Fibroblast of pulmonary artery (primary cell): ENCODE measurements at regions not wholly inside any gene's neighbourhood (a gene's known extent, or its start where the extent isn't known, plus 50 kb on each side); places are given as distances from the start of the nearest gene placed in this dataset.
"Not testable (repeated sequence)": the region's sequence is repeated elsewhere in the genome, so short reads cannot be mapped to it uniquely, and the experiment has no call there.

Experiments used
- DNase-seq: peaks from one replicate; pipeline ENCODE4 v3.0.0-alpha.2; 2010; ENCODE audit warnings: low read depth
- H3K4me3 ChIP-seq: replicated peaks from 2 replicates; pipeline ENCODE4 v1.5.1; 2011; ENCODE audit warnings: low read depth, mild to moderate bottlenecking, control low read depth, low read length, moderate library complexity
- TF ChIP-seq, protein P1 (sequence below): IDR thresholded peaks from 2 replicates; pipeline ENCODE4 v1.5.1; 2011; ENCODE audit warnings: mild to moderate bottlenecking, control low read depth, low read length, inconsistent platforms; ENCODE audit errors: missing control alignments

DNA sequence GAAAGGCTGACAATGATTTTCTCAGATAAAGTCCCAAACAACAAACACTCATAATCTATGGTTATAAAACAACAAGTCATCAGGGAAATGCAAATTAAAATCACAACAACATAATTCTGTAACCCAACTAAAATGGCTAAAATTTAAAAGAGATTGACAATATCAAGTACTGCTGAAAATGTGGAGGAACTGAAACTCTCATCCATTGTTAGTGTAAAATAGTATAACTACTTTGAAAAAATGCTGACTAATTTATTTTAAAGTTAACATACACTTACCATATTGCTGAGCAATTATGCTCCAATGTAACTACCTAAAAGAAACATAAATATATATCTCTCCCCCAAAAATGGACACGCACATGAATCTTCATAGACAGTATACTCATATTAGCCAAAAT lies 245.9 kb upstream of the SPOPL start:
- TF ChIP-seq, protein P1, sequence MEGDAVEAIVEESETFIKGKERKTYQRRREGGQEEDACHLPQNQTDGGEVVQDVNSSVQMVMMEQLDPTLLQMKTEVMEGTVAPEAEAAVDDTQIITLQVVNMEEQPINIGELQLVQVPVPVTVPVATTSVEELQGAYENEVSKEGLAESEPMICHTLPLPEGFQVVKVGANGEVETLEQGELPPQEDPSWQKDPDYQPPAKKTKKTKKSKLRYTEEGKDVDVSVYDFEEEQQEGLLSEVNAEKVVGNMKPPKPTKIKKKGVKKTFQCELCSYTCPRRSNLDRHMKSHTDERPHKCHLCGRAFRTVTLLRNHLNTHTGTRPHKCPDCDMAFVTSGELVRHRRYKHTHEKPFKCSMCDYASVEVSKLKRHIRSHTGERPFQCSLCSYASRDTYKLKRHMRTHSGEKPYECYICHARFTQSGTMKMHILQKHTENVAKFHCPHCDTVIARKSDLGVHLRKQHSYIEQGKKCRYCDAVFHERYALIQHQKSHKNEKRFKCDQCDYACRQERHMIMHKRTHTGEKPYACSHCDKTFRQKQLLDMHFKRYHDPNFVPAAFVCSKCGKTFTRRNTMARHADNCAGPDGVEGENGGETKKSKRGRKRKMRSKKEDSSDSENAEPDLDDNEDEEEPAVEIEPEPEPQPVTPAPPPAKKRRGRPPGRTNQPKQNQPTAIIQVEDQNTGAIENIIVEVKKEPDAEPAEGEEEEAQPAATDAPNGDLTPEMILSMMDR: no peak
- no peak for DNase-seq
- H3K4me3 ChIP-seq: no peak overlapping the region

DNA sequence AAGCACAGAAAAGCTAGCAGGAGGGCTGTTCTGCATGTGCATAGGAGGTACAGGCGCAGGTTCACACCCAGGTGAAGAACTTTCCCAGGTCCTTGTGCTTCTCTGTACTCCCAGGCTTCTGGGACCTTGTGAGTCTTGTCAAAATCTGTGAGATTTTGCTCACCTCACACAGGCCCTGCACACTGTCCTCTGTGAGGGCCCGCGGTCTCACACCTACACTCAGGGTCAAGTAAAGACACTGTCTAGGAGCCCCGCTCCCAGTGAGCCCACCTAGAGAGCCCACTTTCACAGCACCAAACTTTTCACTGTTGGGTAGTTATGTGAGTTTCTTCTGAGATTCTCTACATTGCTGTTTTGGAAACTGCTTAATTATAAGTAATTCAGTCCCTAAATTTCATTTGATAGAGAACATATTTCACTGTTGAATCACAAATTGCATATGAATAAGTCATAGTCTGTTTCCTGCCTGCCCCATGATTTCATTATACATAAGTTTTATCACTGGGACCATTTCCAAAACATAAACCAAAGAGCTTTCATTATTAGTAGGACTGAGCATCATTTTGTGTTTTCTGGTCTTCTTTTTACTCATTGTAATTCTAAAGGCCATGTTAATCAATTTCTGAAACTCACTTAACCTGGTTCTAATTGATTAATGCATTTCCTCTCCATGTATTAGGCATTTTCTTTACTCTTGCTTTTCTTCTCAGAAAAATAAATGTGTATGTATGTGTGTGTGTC lies 234.2 kb upstream of the SPOPL start:
- no peak overlapping the region for H3K4me3 ChIP-seq
- TF ChIP-seq, protein P1: no peak
- DNase-seq: peak; percentile 81

DNA sequence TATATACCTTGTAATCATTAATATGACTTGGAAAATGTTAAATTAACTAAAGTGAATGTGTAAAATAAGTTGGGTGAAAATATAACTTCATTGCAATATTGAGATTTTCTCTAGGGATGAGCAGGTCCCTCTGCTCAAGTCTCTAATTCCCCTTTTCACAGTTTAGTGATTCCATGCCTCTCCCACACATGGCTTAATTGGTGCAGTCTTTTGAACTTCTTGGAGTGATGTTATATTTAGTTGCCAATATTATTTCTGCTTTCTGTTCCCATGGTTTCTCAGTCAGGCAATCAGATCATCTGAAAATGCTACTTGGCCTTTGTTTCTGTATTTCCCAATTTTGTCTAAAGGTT lies 233.7 kb upstream of the SPOPL start:
- DNase-seq: no peak
- TF ChIP-seq, protein P1: no peak
- H3K4me3 ChIP-seq: no peak overlapping the region

DNA sequence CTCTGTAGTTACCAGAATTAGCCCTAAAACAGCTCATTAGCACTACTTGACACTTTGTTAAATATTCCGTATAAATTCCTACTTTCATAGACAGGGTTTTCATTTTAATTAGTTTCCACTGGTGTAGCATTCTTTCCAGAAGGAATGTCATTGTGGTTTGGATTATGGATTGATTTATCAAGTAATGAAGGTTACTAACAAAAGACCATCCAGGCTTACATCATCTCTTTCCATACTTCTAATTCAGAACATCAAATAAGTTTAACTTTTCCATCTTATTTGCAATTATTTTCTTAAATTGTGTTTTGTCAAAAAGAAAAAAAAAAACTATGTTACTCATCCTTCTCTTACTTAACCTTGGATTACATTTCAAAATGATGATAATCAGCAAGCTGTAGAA lies 231.8 kb upstream of the SPOPL start:
- TF ChIP-seq, protein P1: no peak
- no peak overlapping the region for H3K4me3 ChIP-seq
- DNase-seq: no peak

DNA sequence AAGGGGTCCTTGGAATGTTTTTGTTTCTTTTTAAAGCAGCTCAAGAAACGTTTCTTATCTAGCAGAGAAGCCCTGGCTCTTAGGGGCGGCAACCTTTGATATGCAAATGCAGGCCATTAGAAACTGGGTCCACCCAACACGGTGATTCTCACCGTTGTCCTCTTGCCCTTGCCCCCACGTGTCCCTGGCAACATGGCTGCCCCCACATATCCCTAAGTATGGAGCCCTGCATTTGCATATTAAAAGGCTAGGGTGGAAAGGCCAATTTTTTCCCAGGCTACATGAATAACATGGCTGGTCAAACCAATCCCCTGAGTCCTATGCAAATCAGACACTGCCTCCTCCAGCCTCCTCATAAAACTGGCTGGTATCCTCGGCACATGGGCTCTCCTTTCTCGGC lies 230.1 kb upstream of the SPOPL start:
- no peak for DNase-seq
- H3K4me3 ChIP-seq: no peak overlapping the region
- TF ChIP-seq, protein P1: no peak

DNA sequence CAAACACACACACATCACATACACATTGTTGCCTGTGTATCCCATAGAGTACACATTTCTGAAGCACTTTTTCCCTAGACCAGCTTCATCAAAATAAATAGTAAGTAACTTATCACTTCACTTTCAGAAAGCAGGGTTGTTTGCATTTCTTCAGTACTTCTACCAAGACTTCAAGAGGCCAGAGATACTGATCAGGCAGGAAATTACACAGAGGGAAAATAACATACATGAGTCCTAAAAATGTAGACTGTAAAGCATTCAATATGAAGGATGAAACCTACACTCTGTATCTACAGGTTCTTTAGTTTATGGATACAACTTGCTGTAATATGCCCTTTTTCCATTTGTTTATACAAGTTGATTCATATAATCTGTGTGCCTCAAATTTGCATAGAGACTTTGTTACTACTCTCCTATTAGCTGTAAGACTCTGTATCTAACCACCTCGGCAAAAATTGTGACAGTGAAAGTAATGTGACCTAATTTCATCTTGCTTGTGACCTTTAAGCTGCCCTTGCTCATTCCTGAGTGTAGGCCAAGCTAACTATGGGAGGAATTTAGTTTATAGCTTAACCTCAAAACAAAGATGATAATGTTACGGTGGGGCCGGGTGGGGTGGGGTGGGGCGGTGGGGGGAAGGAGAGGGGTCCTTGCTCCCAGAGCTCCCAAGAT lies 228.9 kb upstream of the SPOPL start:
- no peak overlapping the region for H3K4me3 ChIP-seq
- TF ChIP-seq, protein P1: no peak
- no peak for DNase-seq

DNA sequence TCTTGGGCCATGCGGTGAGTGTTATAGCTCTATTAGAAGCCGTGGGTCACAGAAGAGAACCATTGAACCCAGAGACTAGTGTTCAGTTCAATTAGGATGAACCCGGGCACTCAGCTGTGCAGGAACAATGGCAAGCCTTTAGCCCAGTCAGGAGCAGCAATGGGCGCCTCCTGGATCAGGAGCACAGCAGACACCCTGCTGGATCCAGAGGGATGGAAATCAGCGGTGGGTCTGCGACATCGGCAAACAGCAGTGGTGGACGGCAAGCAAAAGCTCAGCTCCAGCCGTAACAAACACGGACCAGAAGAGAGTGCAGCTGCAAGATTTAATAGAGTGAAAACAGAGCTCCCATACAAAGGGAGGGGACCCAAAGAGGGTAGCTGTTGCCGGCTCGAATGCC lies 228.3 kb upstream of the SPOPL start:
- H3K4me3 ChIP-seq, DNase-seq: not testable (repeated sequence)
